ENCODE measurements at regions not wholly inside any gene's neighbourhood (a gene's known extent, or its start where the extent isn't known, plus 50 kb on each side); places are given as distances from the start of the nearest gene placed in this dataset.

DNA sequence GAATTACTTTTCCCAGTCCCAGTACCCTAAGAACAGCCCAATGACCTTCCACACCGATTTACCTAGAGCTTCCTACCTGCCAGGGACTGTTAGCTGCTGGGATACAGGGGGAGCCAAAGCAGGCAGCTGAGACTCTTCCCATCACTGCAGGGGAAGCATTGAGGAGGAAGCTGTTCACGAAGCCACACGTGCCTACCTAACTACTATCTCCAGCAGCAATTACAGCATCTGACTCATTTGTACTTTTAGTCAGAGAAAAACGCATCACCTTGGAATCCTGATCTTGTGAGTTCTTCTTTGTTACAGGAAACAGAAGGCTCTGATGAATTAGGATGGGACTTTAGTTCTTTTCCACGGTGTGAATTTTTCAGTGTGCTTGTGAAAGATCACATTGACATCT is 113.7 kb upstream of the DHX40 start:
- Histone ChIP-seq H3K27ac (no peak overlapping the region), H2AFZ (ENCODE audit: low read depth) (no peak overlapping the region), H3K9ac (no peak overlapping the region)

DNA sequence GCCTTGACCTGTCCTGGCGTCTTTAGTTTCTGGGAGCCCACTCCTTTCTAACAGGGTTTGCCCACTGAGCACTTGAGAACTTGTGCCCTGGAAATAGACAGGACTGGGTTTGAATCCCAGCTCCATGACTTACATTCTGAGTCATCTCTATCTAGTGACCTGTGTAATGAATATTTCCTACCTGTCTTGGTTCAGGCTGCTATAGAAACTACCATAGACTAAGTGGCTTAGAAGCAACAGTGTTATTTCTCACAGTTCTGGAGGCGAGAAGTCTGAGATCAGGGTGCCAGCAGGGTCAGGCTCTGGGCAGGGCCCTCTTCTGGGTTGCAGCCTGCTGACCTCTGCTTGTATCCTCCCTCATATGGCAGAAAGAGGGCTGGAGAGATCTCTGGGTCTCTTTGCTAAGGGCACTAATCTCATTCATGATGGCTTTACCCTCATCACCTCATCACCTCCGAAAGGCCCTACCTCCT is 110.7 kb upstream of the DHX40 start:
- H3K79me2 ChIP-seq (ENCODE audit: insufficient read depth, low read depth), result no peaks in the 10 kb centered on the region
- H3K4me2 ChIP-seq, result no peak overlapping the region
- no peak overlapping the region for H3K9ac ChIP-seq
- no peak overlapping the region for H3K4me3 ChIP-seq (IDR thresholded peaks at IDR 0.05; ENCODE audit: insufficient read depth, low read depth, low read length)
- no peak overlapping the region for H3K27ac ChIP-seq
- H4K20me1 ChIP-seq (ENCODE audit: insufficient read depth), result no peaks in the 10 kb centered on the region
- no peaks in the 10 kb centered on the region for H3K36me3 ChIP-seq (ENCODE audit: insufficient read depth)
- no peaks in the 10 kb centered on the region for H3K4me1 ChIP-seq (ENCODE audit: low read depth, poor library complexity, severe bottlenecking)
- no peak overlapping the region for H2AFZ ChIP-seq (ENCODE audit: low read depth)
- TF ChIP-seq, protein P1, sequence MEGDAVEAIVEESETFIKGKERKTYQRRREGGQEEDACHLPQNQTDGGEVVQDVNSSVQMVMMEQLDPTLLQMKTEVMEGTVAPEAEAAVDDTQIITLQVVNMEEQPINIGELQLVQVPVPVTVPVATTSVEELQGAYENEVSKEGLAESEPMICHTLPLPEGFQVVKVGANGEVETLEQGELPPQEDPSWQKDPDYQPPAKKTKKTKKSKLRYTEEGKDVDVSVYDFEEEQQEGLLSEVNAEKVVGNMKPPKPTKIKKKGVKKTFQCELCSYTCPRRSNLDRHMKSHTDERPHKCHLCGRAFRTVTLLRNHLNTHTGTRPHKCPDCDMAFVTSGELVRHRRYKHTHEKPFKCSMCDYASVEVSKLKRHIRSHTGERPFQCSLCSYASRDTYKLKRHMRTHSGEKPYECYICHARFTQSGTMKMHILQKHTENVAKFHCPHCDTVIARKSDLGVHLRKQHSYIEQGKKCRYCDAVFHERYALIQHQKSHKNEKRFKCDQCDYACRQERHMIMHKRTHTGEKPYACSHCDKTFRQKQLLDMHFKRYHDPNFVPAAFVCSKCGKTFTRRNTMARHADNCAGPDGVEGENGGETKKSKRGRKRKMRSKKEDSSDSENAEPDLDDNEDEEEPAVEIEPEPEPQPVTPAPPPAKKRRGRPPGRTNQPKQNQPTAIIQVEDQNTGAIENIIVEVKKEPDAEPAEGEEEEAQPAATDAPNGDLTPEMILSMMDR (conservative IDR thresholded peaks at IDR 0.05; ENCODE audit: low read depth, low read length), result no peak
- H3K27me3 ChIP-seq (ENCODE audit: insufficient read depth, low read depth), result no peaks in the 10 kb centered on the region

More for the DNA sequence above, 113.7 kb upstream of the DHX40 start:
- no peaks in the 10 kb centered on the region for H3K4me1 ChIP-seq (ENCODE audit: low read depth, poor library complexity, severe bottlenecking)
- no peak overlapping the region for H3K4me2 ChIP-seq
- H4K20me1 ChIP-seq (ENCODE audit: insufficient read depth), result no peaks in the 10 kb centered on the region
- H3K79me2 ChIP-seq (ENCODE audit: insufficient read depth, low read depth), result no peaks in the 10 kb centered on the region
- H3K36me3 ChIP-seq (ENCODE audit: insufficient read depth), result no peaks in the 10 kb centered on the region
- no peaks in the 10 kb centered on the region for H3K27me3 ChIP-seq (ENCODE audit: insufficient read depth, low read depth)
- TF ChIP-seq, protein P1 (conservative IDR thresholded peaks at IDR 0.05; ENCODE audit: low read depth, low read length), result no peak
- H3K4me3 ChIP-seq (IDR thresholded peaks at IDR 0.05; ENCODE audit: insufficient read depth, low read depth, low read length), result no peak overlapping the region

DNA sequence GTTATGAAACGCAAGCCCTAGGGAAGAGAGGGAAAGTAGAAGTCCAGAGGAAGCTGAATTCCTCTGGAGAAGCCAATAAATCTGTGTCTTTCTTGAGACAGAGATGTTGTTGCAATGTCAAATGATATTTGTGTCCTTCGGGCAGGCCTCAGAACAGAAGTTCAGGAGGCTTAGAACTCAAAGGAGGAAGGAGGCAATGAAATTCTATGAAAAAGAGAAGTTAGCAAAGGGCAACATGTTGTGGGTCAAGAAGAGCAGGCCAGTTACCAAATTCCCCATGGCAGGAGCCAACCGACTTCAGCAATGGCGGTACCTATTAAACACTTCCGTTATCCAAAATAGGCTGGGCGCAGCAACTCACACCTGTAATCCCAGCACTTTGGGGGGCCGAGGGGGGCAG is 109.0 kb upstream of the DHX40 start:
- Histone ChIP-seq H3K79me2 (ENCODE audit: insufficient read depth, low read depth) (no peaks in the 10 kb centered on the region), H3K4me2 (no peak overlapping the region), H2AFZ (ENCODE audit: low read depth) (no peak overlapping the region), H3K4me3 (IDR thresholded peaks at IDR 0.05; ENCODE audit: insufficient read depth, low read depth, low read length) (no peak overlapping the region), H3K27ac (no peak overlapping the region), H4K20me1 (ENCODE audit: insufficient read depth) (no peaks in the 10 kb centered on the region), H3K4me1 (ENCODE audit: low read depth, poor library complexity, severe bottlenecking) (no peaks in the 10 kb centered on the region), H3K36me3 (ENCODE audit: insufficient read depth) (no peaks in the 10 kb centered on the region), H3K9ac (no peak overlapping the region), H3K27me3 (ENCODE audit: insufficient read depth, low read depth) (no peaks in the 10 kb centered on the region)
- TF ChIP-seq, protein P1 (conservative IDR thresholded peaks at IDR 0.05; ENCODE audit: low read depth, low read length), result no peak

DNA sequence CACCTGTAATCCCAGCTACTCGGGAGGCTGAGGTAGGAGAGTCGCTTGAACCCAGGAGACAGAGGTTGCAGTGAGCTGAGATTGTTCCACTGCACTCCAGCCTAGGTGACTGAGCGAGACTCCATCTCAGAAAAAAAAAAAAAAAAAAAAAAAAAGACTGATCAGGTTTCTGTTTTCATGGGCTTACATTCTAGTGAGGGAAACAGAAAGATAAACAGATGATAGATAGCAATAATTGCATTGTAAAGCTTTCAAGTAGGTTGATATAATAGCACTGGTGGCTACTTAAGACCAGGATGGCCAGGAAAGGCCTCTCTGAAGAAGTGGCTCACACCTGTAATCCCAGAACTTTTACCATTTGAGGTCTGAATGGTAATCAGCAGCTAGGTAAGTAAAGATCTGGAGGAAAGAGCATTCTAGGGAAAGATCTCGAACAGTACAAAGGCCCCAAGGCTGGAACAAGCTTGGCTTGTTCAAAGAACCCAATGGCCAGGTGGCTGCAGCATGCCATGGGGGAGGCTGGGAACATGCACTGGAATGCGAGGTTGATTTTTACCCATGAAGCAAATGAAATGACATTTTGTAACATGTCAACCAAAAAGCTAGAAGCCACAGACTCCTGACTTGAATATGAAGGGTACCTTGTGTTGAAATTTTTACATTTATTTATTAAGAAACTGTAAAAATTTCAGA is 108.3 kb upstream of the DHX40 start:
- TF ChIP-seq, protein P1 (conservative IDR thresholded peaks at IDR 0.05; ENCODE audit: low read depth, low read length), result no peak
- Histone ChIP-seq H3K79me2 (ENCODE audit: insufficient read depth, low read depth) (no peaks in the 10 kb centered on the region), H3K4me2 (no peak overlapping the region), H3K9ac (no peak overlapping the region), H4K20me1 (ENCODE audit: insufficient read depth) (no peaks in the 10 kb centered on the region), H2AFZ (ENCODE audit: low read depth) (no peak overlapping the region), H3K27ac (no peak overlapping the region), H3K4me3 (IDR thresholded peaks at IDR 0.05; ENCODE audit: insufficient read depth, low read depth, low read length) (no peak overlapping the region), H3K36me3 (ENCODE audit: insufficient read depth) (no peaks in the 10 kb centered on the region), H3K4me1 (ENCODE audit: low read depth, poor library complexity, severe bottlenecking) (no peaks in the 10 kb centered on the region), H3K27me3 (ENCODE audit: insufficient read depth, low read depth) (no peaks in the 10 kb centered on the region)

All from KMS-11 (cell line).